ENCODE measurements at regions not wholly inside any gene's neighbourhood (a gene's known extent, or its start where the extent isn't known, plus 50 kb on each side); places are given as distances from the start of the nearest gene placed in this dataset.

DNA sequence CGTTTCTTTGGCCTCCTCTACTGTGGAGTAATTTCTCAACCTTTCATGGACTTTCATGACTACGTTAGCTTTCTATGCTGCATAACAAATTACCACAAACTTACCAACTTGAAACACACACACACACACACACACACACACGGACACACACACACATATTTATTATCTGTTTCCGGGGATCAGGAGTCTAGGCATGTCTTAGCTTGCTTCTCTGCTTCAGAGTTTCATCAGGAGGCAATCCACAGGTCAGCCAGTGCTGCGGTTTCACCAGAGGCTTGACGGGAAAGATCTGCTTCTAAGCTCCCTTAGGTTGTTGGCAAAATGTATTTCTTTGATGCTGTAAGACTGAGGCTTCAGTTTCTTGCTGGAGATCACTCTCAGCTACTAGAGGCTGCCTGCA lies 59.0 kb upstream of the C9orf72 start:
- no peaks in the 10 kb centered on the region for H3K4me1 ChIP-seq (ENCODE audit: control insufficient read depth, insufficient read depth, low read length)
- TF ChIP-seq ZNF514 (tag by site-specific recombination; IDR thresholded peaks at IDR 0.05) = no peak
- TF ChIP-seq ZNF157 (tag by site-specific recombination; IDR thresholded peaks at IDR 0.05) = no peak
- 0 out of 2 replicates have a peak, but pooled peaks have one; percentile 21 for TF ChIP-seq SCRT2 (tag by site-specific recombination; IDR thresholded peaks at IDR 0.05)
- H3K36me3 ChIP-seq (ENCODE audit: control insufficient read depth in 2 of 2, insufficient read depth in 1 of 2, low read length in 2 of 2) = no peaks in the 10 kb centered on the region
- ChIA-PET CTCF (no interaction called here), POLR2A (no interaction called here)
- H3K27ac ChIP-seq (ENCODE audit: extremely low read depth, low read depth, low read length) = no peak overlapping the region
- H3K9me3 ChIP-seq (ENCODE audit: control insufficient read depth, insufficient read depth, low read depth, low read length) = no peaks in the 10 kb centered on the region
- no peak overlapping the region for H3K4me3 ChIP-seq (ENCODE audit: low read depth, low read length)

DNA sequence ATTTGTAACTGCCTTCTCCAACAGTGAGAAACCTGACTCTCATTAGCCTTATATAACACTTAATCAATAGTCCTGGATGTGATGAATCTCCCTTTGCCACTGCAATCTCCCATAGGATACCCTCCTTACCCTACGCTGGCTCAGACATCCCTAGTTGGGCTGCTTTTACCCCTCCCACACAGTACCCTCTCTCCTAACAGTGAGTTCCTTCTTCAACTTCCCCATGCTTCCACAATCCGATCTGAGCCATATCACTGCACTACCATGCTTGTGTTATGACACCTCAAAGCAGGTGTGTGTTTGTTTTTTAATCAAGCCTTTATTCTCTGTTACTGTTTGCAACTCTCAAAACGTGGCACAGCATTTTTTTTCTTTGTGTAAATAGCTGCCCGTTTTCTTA lies 60.5 kb upstream of the C9orf72 start:
- Histone ChIP-seq H3K4me3 (ENCODE audit: low read depth, low read length) (no peak overlapping the region), H3K27ac (ENCODE audit: extremely low read depth, low read depth, low read length) (no peak overlapping the region), H3K36me3 (ENCODE audit: control insufficient read depth in 2 of 2, insufficient read depth in 1 of 2, low read length in 2 of 2) (no peaks in the 10 kb centered on the region), H3K4me1 (ENCODE audit: control insufficient read depth, insufficient read depth, low read length) (no peaks in the 10 kb centered on the region), H3K9me3 (ENCODE audit: control insufficient read depth, insufficient read depth, low read depth, low read length) (no peaks in the 10 kb centered on the region)
- TF ChIP-seq GLI2 (tag by site-specific recombination; IDR thresholded peaks at IDR 0.05; ENCODE audit: borderline replicate concordance, low read depth) (no peak), ZNF335 (tag by site-specific recombination; conservative IDR thresholded peaks at IDR 0.05) (no peak), OVOL3 (tag by site-specific recombination; IDR thresholded peaks at IDR 0.05) (no peak), ZNF426 (tag by site-specific recombination; IDR thresholded peaks at IDR 0.05) (no peak), ZNF404 (tag by site-specific recombination; IDR thresholded peaks at IDR 0.05) (no peak), ZNF777 (tag by site-specific recombination; IDR thresholded peaks at IDR 0.05; ENCODE audit: borderline replicate concordance) (no peak), ZIC2 (tag by site-specific recombination; IDR thresholded peaks at IDR 0.05) (no peak), ZBTB20 (tag by site-specific recombination; IDR thresholded peaks at IDR 0.05) (no peak)
- TF ChIP-seq, protein P1, sequence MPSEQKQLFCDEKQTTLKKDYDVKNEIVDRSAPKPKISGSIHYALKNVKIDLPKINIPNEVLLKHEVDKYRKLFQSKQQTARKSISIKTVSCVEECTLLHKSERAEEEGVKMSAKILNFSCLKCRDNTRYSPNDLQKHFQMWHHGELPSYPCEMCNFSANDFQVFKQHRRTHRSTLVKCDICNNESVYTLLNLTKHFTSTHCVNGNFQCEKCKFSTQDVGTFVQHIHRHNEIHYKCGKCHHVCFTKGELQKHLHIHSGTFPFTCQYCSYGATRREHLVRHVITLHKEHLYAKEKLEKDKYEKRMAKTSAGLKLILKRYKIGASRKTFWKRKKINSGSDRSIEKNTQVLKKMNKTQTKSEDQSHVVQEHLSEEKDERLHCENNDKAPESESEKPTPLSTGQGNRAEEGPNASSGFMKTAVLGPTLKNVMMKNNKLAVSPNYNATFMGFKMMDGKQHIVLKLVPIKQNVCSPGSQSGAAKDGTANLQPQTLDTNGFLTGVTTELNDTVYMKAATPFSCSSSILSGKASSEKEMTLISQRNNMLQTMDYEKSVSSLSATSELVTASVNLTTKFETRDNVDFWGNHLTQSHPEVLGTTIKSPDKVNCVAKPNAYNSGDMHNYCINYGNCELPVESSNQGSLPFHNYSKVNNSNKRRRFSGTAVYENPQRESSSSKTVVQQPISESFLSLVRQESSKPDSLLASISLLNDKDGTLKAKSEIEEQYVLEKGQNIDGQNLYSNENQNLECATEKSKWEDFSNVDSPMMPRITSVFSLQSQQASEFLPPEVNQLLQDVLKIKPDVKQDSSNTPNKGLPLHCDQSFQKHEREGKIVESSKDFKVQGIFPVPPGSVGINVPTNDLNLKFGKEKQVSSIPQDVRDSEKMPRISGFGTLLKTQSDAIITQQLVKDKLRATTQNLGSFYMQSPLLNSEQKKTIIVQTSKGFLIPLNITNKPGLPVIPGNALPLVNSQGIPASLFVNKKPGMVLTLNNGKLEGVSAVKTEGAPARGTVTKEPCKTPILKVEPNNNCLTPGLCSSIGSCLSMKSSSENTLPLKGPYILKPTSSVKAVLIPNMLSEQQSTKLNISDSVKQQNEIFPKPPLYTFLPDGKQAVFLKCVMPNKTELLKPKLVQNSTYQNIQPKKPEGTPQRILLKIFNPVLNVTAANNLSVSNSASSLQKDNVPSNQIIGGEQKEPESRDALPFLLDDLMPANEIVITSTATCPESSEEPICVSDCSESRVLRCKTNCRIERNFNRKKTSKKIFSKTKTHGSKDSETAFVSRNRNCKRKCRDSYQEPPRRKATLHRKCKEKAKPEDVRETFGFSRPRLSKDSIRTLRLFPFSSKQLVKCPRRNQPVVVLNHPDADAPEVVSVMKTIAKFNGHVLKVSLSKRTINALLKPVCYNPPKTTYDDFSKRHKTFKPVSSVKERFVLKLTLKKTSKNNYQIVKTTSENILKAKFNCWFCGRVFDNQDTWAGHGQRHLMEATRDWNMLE (tag by site-specific recombination; conservative IDR thresholded peaks at IDR 0.05; ENCODE audit: low read depth) = no peak
- TF ChIP-seq, protein P2, sequence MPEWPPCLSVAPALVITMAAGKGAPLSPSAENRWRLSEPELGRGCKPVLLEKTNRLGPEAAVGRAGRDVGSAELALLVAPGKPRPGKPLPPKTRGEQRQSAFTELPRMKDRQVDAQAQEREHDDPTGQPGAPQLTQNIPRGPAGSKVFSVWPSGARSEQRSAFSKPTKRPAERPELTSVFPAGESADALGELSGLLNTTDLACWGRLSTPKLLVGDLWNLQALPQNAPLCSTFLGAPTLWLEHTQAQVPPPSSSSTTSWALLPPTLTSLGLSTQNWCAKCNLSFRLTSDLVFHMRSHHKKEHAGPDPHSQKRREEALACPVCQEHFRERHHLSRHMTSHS (tag by site-specific recombination; IDR thresholded peaks at IDR 0.05) = no peak
- POLR2A ChIA-PET = no interaction called here
- CTCF ChIA-PET = interaction anchor here (0.5 kb wide), 1 partner anchor 337 kb away, joined by 3 read pairs; the partner anchor contains the start of gene EQTN

DNA sequence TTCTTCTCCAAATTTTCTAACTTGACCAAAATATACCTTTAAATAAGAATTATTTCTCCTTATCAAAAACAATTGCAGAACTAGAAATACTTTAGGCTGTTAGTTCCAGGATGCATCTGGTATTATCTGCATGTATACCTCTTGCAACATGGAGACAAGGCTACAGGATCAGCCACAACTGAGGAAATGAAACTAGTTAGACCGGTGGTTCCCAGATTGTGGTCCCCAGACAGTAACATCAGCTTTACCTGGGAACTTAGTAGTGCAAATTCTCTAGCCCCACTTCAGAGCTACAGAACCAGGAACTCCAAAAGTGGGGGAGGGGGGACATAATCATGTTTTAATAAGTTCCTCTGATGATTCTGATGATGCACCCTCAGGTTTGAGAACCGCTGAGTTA lies 61.6 kb upstream of the C9orf72 start:
- Histone ChIP-seq H3K36me3 (ENCODE audit: control insufficient read depth in 2 of 2, insufficient read depth in 1 of 2, low read length in 2 of 2) (no peaks in the 10 kb centered on the region), H3K4me3 (ENCODE audit: low read depth, low read length) (no peak overlapping the region), H3K9me3 (ENCODE audit: control insufficient read depth, insufficient read depth, low read depth, low read length) (no peaks in the 10 kb centered on the region), H3K4me1 (ENCODE audit: control insufficient read depth, insufficient read depth, low read length) (no peaks in the 10 kb centered on the region), H3K27ac (ENCODE audit: extremely low read depth, low read depth, low read length) (no peak overlapping the region)
- POLR2A ChIA-PET = no interaction called here
- CTCF ChIA-PET = no interaction called here
- TF ChIP-seq ZNF341 (tag by site-specific recombination; IDR thresholded peaks at IDR 0.05; ENCODE audit: low read depth) = no peak
- TF ChIP-seq ZNF433 (tag by site-specific recombination; IDR thresholded peaks at IDR 0.05; ENCODE audit: low read depth) = no peak
- TF ChIP-seq ZNF404 (tag by site-specific recombination; IDR thresholded peaks at IDR 0.05) = no peak
- TF ChIP-seq, protein P3, sequence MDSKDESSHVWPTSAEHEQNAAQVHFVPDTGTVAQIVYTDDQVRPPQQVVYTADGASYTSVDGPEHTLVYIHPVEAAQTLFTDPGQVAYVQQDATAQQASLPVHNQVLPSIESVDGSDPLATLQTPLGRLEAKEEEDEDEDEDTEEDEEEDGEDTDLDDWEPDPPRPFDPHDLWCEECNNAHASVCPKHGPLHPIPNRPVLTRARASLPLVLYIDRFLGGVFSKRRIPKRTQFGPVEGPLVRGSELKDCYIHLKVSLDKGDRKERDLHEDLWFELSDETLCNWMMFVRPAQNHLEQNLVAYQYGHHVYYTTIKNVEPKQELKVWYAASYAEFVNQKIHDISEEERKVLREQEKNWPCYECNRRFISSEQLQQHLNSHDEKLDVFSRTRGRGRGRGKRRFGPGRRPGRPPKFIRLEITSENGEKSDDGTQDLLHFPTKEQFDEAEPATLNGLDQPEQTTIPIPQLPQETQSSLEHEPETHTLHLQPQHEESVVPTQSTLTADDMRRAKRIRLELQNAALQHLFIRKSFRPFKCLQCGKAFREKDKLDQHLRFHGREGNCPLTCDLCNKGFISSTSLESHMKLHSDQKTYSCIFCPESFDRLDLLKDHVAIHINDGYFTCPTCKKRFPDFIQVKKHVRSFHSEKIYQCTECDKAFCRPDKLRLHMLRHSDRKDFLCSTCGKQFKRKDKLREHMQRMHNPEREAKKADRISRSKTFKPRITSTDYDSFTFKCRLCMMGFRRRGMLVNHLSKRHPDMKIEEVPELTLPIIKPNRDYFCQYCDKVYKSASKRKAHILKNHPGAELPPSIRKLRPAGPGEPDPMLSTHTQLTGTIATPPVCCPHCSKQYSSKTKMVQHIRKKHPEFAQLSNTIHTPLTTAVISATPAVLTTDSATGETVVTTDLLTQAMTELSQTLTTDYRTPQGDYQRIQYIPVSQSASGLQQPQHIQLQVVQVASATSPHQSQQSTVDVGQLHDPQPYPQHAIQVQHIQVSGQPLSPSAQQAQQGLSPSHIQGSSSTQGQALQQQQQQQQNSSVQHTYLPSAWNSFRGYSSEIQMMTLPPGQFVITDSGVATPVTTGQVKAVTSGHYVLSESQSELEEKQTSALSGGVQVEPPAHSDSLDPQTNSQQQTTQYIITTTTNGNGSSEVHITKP (tag by site-specific recombination; IDR thresholded peaks at IDR 0.05) = no peak
- TF ChIP-seq ZNF19 (tag by site-specific recombination; IDR thresholded peaks at IDR 0.05; ENCODE audit: low read depth) = no peak
- TF ChIP-seq ZNF510 (tag by site-specific recombination; IDR thresholded peaks at IDR 0.05; ENCODE audit: insufficient replicate concordance) = no peak
- TF ChIP-seq ZNF768 (tag by site-specific recombination; IDR thresholded peaks at IDR 0.05) = no peak
- no peak for TF ChIP-seq ZNF473 (tag by site-specific recombination; IDR thresholded peaks at IDR 0.05)
- no peak for TF ChIP-seq ZNF623 (tag by site-specific recombination; IDR thresholded peaks at IDR 0.05)

Measured in HEK293 (cell line).